ENCODE measurements at regions not wholly inside any gene's neighbourhood (a gene's known extent, or its start where the extent isn't known, plus 50 kb on each side); places are given as distances from the start of the nearest gene placed in this dataset.

GRCh38 chrX:127571834-127572233 lies 480.4 kb downstream of the ACTRT1 start (continued):
- no peak for TF ChIP-seq RAD21 (IDR thresholded peaks at IDR 0.05 in 1 of 2, conservative IDR thresholded peaks at IDR 0.05 in 1 of 2; ENCODE audit: low read depth in 2 of 2, low read length in 2 of 2)
- TF ChIP-seq NRF1 (IDR thresholded peaks at IDR 0.05; ENCODE audit: low read depth, low read length) = no peak
- no peak for TF ChIP-seq USF2 (IDR thresholded peaks at IDR 0.05; ENCODE audit: low read length)
- TF ChIP-seq GTF2F1 (IDR thresholded peaks at IDR 0.05; ENCODE audit: borderline replicate concordance, low read depth, low read length) = no peak
- TF ChIP-seq JUND (IDR thresholded peaks at IDR 0.05; ENCODE audit: low read length) = no peak
